Gastrocnemius medialis (tissue), 4 donors: ENCODE measurements at regions not wholly inside any gene's neighbourhood (a gene's known extent, or its start where the extent isn't known, plus 50 kb on each side); places are given as distances from the start of the nearest gene placed in this dataset.

ENCODE experiments used
- ATAC-seq, 2 donors: fragments of 150-250 bp; one replicate each; pipeline ENCODE4 v1.9.1; 2016
- DNase-seq, 2 donors: peaks; one replicate each; pipeline ENCODE4 v3.0.0-alpha.2; 2019
- H3K27ac ChIP-seq, 4 donors: fragments of 200-600 bp; sonication (generic); 1 replicate in 1 of 4; 2 replicates in 3 of 4; pipeline ENCODE4 v1.5.1; 2016 to 2018; ENCODE audit warnings: mild to moderate bottlenecking in 2 of 4, moderate library complexity in 1 of 4
- H3K27me3 ChIP-seq, 3 donors: fragments of 200-600 bp; sonication (generic) in 2 of 3; 1 replicate in 1 of 3; 2 replicates in 2 of 3; pipeline versions ENCODE4 v1.5.1 to v1.6.0; 2016 to 2019; ENCODE audit warnings: mild to moderate bottlenecking in 1 of 3, moderate library complexity in 1 of 3
- H3K36me3 ChIP-seq, 2 donors: fragments of 200-600 bp; sonication (generic) in 1 of 2; one replicate each; pipeline ENCODE4 v1.5.1; 2017 to 2018
- H3K4me1 ChIP-seq, 2 donors: fragments of 200-600 bp; sonication (generic) in 1 of 2; one replicate each; pipeline ENCODE4 v1.5.1; 2016 to 2017; ENCODE audit warnings: mild to moderate bottlenecking in 2 of 2
- H3K4me3 ChIP-seq, 4 donors: fragments of 200-600 bp; sonication (generic) in 3 of 4; 1 replicate in 1 of 4; 2 replicates in 3 of 4; pipeline ENCODE4 v1.5.1; 2016 to 2019; ENCODE audit warnings: mild to moderate bottlenecking in 2 of 4
- H3K9me3 ChIP-seq, 3 donors: fragments of 200-600 bp; sonication (generic) in 2 of 3; 1 replicate in 1 of 3; 2 replicates in 2 of 3; pipeline ENCODE4 v1.5.1; 2016 to 2019
- CTCF ChIP-seq, 5 experiments: fragments of 450-650 bp in 3 of 5; fragments of 200-600 bp in 2 of 5; sonication (generic) in 2 of 5; IDR thresholded peaks in 4 of 5; conservative IDR thresholded peaks in 1 of 5; 1 replicate in 4 of 5; 2 replicates in 1 of 5; pipeline ENCODE4 v1.5.1; 2016 to 2019; ENCODE audit warnings: antibody characterized with exemption in 5 of 5, mild to moderate bottlenecking in 3 of 5, moderate library complexity in 3 of 5
- POLR2A ChIP-seq, 2 donors: fragments of 450-650 bp; IDR thresholded peaks; one replicate each; pipeline ENCODE4 v1.6.1; 2017; ENCODE audit warnings: antibody characterized with exemption in 2 of 2, mild to moderate bottlenecking in 2 of 2, moderate library complexity in 2 of 2
- in situ Hi-C, 4 donors: fragments of 200-750 bp; cut with MboI; loops; one replicate each; pipeline versions ENCODE4 v1.15.0 to v1.8.0; 2017; ENCODE audit warnings: low sequenced_read_pairs in 4 of 4
- intact Hi-C: fragments of 100-400 bp; cut with DNase I; formaldehyde crosslinking; loops from one replicate; pipeline ENCODE4 v1.15.1; 2023; ENCODE audit warnings: low total_unique reads

GRCh38 chr4:54940996-54941865, 184.2 kb downstream of the KDR start:
- no peak overlapping the region for H3K4me3 ChIP-seq
- H3K9me3 ChIP-seq = no peaks in the 10 kb centered on the region
- peak overlapping the region in 1 of 4 donors; percentile 33 for H3K27ac ChIP-seq
- intact Hi-C loops (no loop called here), in situ Hi-C loops (no loop called here)
- no peaks in the 10 kb centered on the region for H3K36me3 ChIP-seq
- ATAC-seq = no peak
- H3K4me1 ChIP-seq = no peaks in the 10 kb centered on the region
- H3K27me3 ChIP-seq = no peaks in the 10 kb centered on the region
- no peak for DNase-seq
- TF ChIP-seq CTCF (IDR thresholded peaks at IDR 0.05 in 4 of 5, conservative IDR thresholded peaks at IDR 0.05 in 1 of 5) (no peak), POLR2A (IDR thresholded peaks at IDR 0.05) (no peak)

DNA sequence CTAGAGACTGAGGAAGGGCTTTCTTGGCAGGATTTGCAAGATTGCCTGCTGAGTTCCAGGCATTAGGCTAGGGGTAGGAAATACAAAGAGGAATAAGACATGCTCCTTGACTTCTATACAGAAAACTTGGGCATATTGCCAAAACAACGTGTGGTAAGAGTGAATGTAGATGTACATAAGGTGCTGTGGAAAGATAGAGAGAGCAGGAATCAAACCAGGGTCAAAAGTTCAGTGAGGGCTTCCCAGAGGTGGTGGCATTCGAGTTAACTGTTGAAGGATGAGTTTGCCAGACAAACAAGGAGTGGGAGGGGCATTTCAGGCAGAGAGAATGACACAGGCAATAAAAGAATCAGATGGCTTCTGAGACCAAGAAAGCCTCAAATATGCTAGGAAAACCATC, 187.9 kb downstream of the KDR start:
- Histone ChIP-seq H3K36me3 (no peaks in the 10 kb centered on the region), H3K27ac (no peak overlapping the region), H3K27me3 (no peaks in the 10 kb centered on the region), H3K4me3 (no peak overlapping the region), H3K9me3 (no peaks in the 10 kb centered on the region), H3K4me1 (no peaks in the 10 kb centered on the region)
- in situ Hi-C loops = no loop called here
- DNase-seq (no peak), ATAC-seq (no peak)
- intact Hi-C loops = no loop called here
- no peak for TF ChIP-seq CTCF (IDR thresholded peaks at IDR 0.05 in 4 of 5, conservative IDR thresholded peaks at IDR 0.05 in 1 of 5)
- TF ChIP-seq POLR2A (IDR thresholded peaks at IDR 0.05) = no peak

DNA sequence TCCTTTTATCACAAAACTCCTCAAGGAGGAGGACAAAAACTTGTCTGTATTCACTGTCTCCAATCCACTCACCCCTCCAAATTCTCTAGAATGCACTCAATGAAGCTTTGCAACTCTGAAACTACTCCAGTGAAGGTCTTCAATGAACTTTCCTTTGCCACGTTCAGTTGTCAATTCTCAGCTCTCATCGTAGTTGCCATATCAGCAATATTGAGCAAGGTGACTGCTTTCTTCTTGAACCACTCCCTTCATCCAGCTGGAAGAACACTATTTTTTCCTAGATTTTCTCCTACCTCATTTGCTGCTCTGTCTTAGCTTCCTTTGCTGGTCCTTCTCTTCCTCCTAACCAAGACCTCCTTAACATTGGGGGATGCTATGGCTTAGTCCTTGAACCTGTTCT, 191.8 kb downstream of the KDR start:
- in situ Hi-C loops = no loop called here
- DNase-seq (no peak), ATAC-seq (no peak)
- Histone ChIP-seq H3K4me1 (no peaks in the 10 kb centered on the region), H3K36me3 (no peaks in the 10 kb centered on the region), H3K27me3 (no peaks in the 10 kb centered on the region), H3K9me3 (no peaks in the 10 kb centered on the region), H3K27ac (no peak overlapping the region), H3K4me3 (no peak overlapping the region)
- intact Hi-C loops = no loop called here
- no peak for TF ChIP-seq POLR2A (IDR thresholded peaks at IDR 0.05)
- TF ChIP-seq CTCF (IDR thresholded peaks at IDR 0.05 in 4 of 5, conservative IDR thresholded peaks at IDR 0.05 in 1 of 5) = no peak

GRCh38 chr4:54930226-54930625, 195.2 kb downstream of the KDR start:
- DNase-seq (no peak), ATAC-seq (peak in 1 of 2 donors; percentile 66)
- TF ChIP-seq CTCF (IDR thresholded peaks at IDR 0.05 in 4 of 5, conservative IDR thresholded peaks at IDR 0.05 in 1 of 5) (no peak), POLR2A (IDR thresholded peaks at IDR 0.05) (no peak)
- Histone ChIP-seq H3K4me3 (no peak overlapping the region), H3K27me3 (no peaks in the 10 kb centered on the region), H3K36me3 (no peaks in the 10 kb centered on the region), H3K9me3 (no peaks in the 10 kb centered on the region), H3K27ac (peak overlapping the region; percentile 28 to 56 (median 34)), H3K4me1 (no peaks in the 10 kb centered on the region)
- in situ Hi-C loops (no loop called here), intact Hi-C loops (no loop called here)
